ENCODE measurements at regions not wholly inside any gene's neighbourhood (a gene's known extent, or its start where the extent isn't known, plus 50 kb on each side); places are given as distances from the start of the nearest gene placed in this dataset.

- TF ChIP-seq CTCF (conservative IDR thresholded peaks at IDR 0.05; ENCODE audit: low read depth, low read length) = no peak
- TF ChIP-seq EZH2phosphoT487 (IDR thresholded peaks at IDR 0.05; ENCODE audit: borderline replicate concordance, low read length) = no peak
These were observed 137.7 kb upstream of the EOMES start for GRCh38 chr3:27859821-27860220.

All from PC-3 (cell line).